Breast epithelium (tissue), 4 donors: ENCODE measurements at regions not wholly inside any gene's neighbourhood (a gene's known extent, or its start where the extent isn't known, plus 50 kb on each side); places are given as distances from the start of the nearest gene placed in this dataset.

Source experiments
- DNase-seq, 2 donors: peaks; one replicate each; pipeline ENCODE4 v3.0.0-alpha.2; 2019; ENCODE audit warnings: low spot score in 2 of 2
- H3K27ac ChIP-seq, 2 donors: fragments of 200-600 bp; sonication (generic) in 1 of 2; one replicate each; pipeline ENCODE4 v1.5.1; 2016 to 2019; ENCODE audit warnings: mild to moderate bottlenecking in 1 of 2
- H3K27me3 ChIP-seq, 2 donors: fragments of 200-600 bp; sonication (generic) in 1 of 2; one replicate each; pipeline versions ENCODE4 v1.5.1 to v1.6.0; 2017 to 2019; ENCODE audit warnings: control low read depth in 1 of 2, mild to moderate bottlenecking in 1 of 2
- H3K36me3 ChIP-seq: fragments of 200-600 bp; one replicate; pipeline ENCODE4 v1.5.1; 2019
- H3K4me1 ChIP-seq, 2 donors: fragments of 200-600 bp; sonication (generic); one replicate each; pipeline ENCODE4 v1.5.1; 2016 to 2019; ENCODE audit warnings: control low read depth in 1 of 2
- H3K4me3 ChIP-seq, 3 donors: fragments of 200-600 bp; sonication (generic); 1 replicate in 2 of 3; 2 replicates in 1 of 3; pipeline ENCODE4 v1.5.1; 2016 to 2019; ENCODE audit warnings: mild to moderate bottlenecking in 3 of 3, moderate library complexity in 2 of 3
- H3K9me3 ChIP-seq, 2 donors: fragments of 200-600 bp; sonication (generic) in 1 of 2; one replicate each; pipeline ENCODE4 v1.5.1; 2016 to 2019; ENCODE audit warnings: control low read depth in 1 of 2
- POLR2A ChIP-seq: fragments of 450-650 bp; IDR thresholded peaks from one replicate; pipeline ENCODE4 v1.6.1; 2016; ENCODE audit warnings: antibody characterized with exemption, mild to moderate bottlenecking, moderate library complexity
- POLR2AphosphoS5 ChIP-seq, 3 donors: sonication (generic); formaldehyde crosslinking; IDR thresholded peaks; one replicate each; pipeline ENCODE4 v1.6.1; 2017; ENCODE audit warnings: antibody characterized with exemption in 3 of 3
- intact Hi-C: fragments of 100-400 bp; cut with DNase I; formaldehyde crosslinking; loops from one replicate; pipeline ENCODE4 v1.15.1; 2023; ENCODE audit warnings: low total_unique reads
- TF ChIP-seq, protein P1 (sequence below), 3 donors: fragments of 450-650 bp; IDR thresholded peaks; one replicate each; pipeline ENCODE4 v1.5.1; 2016 to 2017; ENCODE audit warnings: antibody characterized with exemption in 3 of 3, mild to moderate bottlenecking in 3 of 3, moderate library complexity in 3 of 3

DNA sequence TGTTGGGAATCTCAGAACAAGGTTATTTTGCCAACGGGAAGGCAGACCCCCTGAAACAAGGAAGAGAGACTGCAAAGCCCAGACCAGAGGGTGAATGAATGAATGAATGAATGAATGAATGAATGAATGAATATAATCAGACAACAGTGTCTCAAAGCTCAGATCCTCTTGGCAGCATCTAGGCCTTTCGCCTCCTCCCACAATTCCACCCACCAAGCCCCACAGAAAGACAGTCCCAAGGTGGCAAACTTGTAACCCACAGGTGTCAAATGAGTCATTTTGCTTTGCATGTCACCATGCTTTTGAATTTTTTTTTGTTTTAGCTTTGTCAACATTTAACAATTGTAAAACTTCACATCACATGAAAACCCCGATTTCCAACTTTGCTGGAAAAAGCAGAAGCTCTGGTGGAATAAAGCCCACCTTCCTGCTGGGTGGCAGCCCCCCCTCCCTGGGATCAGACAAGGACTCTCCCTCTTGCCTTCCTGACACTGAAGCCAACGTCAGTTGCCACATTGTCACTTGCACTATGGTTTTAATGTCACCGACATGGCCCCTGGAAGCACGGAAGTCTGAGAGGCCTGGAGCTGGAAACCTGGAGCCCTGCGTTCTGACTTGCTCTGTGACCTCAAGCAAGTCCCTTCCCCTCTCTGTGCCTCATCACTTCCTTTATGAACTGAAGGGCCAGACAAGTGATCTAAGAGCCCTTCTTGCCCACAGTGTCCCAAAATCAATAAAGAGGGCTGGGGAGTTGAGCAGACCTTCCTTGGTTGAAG, 134.6 kb upstream of the RUNX3 start:
- H3K9me3 ChIP-seq = no peaks in the 10 kb centered on the region
- intact Hi-C loops = no loop called here
- no peak overlapping the region for H3K27ac ChIP-seq
- TF ChIP-seq, protein P1, sequence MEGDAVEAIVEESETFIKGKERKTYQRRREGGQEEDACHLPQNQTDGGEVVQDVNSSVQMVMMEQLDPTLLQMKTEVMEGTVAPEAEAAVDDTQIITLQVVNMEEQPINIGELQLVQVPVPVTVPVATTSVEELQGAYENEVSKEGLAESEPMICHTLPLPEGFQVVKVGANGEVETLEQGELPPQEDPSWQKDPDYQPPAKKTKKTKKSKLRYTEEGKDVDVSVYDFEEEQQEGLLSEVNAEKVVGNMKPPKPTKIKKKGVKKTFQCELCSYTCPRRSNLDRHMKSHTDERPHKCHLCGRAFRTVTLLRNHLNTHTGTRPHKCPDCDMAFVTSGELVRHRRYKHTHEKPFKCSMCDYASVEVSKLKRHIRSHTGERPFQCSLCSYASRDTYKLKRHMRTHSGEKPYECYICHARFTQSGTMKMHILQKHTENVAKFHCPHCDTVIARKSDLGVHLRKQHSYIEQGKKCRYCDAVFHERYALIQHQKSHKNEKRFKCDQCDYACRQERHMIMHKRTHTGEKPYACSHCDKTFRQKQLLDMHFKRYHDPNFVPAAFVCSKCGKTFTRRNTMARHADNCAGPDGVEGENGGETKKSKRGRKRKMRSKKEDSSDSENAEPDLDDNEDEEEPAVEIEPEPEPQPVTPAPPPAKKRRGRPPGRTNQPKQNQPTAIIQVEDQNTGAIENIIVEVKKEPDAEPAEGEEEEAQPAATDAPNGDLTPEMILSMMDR (IDR thresholded peaks at IDR 0.05) = no peak
- TF ChIP-seq POLR2A (no peak), POLR2AphosphoS5 (IDR thresholded peaks at IDR 0.05) (no peak)
- H3K27me3 ChIP-seq = no peaks in the 10 kb centered on the region
- no peak overlapping the region for H3K4me3 ChIP-seq
- no peak for DNase-seq
- H3K36me3 ChIP-seq = no peaks in the 10 kb centered on the region
- H3K4me1 ChIP-seq = peaks cover 5 to 15% of the 10 kb centered on the region in 2 donors

DNA sequence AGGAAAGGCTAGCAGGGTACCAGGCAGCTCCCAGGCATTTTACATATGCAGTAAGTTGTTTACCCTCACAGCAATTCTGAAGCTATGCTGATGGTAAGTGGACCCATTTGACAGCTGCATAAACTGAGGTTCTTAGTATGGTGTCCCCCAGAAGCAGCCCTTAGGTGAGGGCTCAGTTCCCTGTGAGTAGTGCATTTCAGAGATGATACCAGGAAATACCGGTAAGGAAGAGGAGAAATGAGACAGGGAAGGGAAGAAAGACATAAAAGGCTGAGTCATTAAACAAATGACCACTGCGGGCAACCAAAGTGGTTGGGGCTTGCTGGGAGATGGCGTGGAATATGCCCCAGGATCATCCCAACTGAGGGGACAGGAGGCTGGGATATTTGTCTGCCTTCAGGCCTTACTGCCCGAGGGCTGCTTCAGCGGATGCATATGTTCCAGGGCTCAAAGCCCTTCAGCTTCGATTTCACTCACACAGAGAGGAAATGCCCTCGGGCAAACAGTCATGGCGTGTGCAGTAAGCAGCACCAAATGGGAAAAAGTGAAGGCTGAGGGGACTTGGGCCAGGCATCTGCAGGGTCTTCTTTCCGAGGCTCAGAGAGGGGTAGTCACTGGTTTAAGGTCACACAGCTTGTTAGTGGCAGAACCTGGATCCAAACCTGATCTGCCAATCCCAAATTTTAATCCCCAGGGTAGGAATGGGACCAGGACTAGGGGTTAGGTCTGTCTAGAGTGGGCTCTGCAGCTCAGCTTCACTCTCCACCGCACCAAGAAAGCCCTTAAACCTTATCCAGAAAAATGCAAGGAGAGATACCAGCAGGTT, 133.7 kb upstream of the RUNX3 start:
- Histone ChIP-seq H3K27me3 (no peaks in the 10 kb centered on the region), H3K4me3 (no peak overlapping the region), H3K27ac (no peak overlapping the region), H3K36me3 (no peaks in the 10 kb centered on the region), H3K9me3 (no peaks in the 10 kb centered on the region), H3K4me1 (peaks cover 5 to 15% of the 10 kb centered on the region in 2 donors)
- TF ChIP-seq POLR2A (no peak), POLR2AphosphoS5 (IDR thresholded peaks at IDR 0.05) (no peak)
- TF ChIP-seq, protein P1 (IDR thresholded peaks at IDR 0.05) = no peak
- DNase-seq = no peak
- intact Hi-C loops = no loop called here

DNA sequence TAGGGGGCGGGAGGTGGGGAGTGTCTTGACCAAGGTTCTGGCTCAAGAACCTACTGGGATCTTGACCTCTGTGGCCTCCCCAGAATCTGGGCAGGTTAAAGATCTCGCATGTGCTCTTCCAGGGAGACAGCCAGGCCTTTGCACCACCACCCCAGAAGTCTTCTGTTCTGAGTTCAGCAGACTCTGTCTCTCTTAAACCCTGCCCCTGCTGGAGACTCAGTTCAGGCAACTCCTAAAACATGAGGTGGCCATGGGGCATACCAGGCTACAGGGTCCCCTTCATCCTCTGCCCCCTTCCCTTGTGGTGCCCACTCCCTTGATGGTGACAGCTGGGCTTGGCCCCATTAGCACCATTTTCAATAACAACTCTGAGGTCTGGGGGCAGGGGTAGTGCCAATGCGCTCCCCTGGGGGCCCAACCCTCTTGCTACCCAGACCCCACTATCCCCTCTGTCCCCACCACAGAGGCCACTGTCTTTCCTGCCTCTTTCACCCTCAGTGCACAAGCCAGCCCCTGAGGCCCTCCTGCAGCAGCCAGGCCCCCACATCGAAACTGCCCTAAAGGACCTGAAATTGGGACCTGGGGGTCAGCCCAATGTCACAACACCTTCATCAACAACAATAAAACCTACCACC, 132.7 kb upstream of the RUNX3 start:
- TF ChIP-seq POLR2A (no peak), POLR2AphosphoS5 (IDR thresholded peaks at IDR 0.05) (no peak)
- TF ChIP-seq, protein P1 (IDR thresholded peaks at IDR 0.05) = no peak
- H3K27me3 ChIP-seq = no peaks in the 10 kb centered on the region
- H3K36me3 ChIP-seq = no peaks in the 10 kb centered on the region
- H3K4me1 ChIP-seq = peaks cover 5 to 15% of the 10 kb centered on the region in 2 donors
- intact Hi-C loops = no loop called here
- no peak overlapping the region for H3K27ac ChIP-seq
- no peaks in the 10 kb centered on the region for H3K9me3 ChIP-seq
- no peak for DNase-seq
- H3K4me3 ChIP-seq = no peak overlapping the region

DNA sequence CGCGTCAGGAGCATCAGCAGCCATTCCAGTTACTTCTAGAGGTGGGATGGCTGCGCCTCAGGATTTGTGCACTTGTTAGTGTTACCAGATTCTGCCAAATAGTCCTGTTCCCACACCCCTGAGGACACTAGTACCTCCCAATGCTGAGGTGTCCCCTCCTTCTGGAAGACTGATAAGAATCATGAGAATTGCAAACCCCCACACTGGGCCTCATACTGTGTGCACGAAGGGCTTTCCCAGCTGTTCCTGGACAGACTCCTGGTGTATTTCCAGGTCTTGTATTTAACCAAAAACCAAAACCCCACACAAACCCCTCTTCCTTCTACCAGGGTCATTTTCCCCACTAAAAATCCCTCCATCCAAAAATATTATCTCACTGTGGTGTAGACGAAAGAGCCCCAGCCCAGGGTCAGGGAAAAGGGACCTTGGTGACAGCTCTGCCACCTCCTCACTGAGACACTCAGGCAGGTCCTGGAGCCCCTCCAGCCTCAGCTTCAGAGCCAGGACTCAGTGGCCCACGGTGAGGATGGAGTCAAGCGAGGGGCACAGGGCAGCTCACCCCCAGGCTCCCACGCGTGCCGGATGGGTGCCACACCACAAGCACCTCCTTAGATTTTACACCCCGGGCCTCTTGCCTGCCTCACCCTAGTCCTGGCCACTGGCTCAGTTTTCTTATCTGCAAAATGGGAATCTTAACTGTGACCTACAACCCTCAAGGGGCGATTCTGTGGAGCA, 131.4 kb upstream of the RUNX3 start:
- Histone ChIP-seq H3K4me1 (peaks cover 5 to 11% of the 10 kb centered on the region in 2 donors), H3K9me3 (no peaks in the 10 kb centered on the region), H3K4me3 (no peak overlapping the region), H3K36me3 (no peaks in the 10 kb centered on the region), H3K27ac (no peak overlapping the region), H3K27me3 (no peaks in the 10 kb centered on the region)
- intact Hi-C loops = no loop called here
- TF ChIP-seq, protein P1 (IDR thresholded peaks at IDR 0.05) = no peak
- TF ChIP-seq POLR2A (no peak), POLR2AphosphoS5 (IDR thresholded peaks at IDR 0.05) (no peak)
- no peak for DNase-seq
